HG02840 (cell line): ENCODE measurements at regions not wholly inside any gene's neighbourhood (a gene's known extent, or its start where the extent isn't known, plus 50 kb on each side); places are given as distances from the start of the nearest gene placed in this dataset.
"Not testable (repeated sequence)": the region's sequence is repeated elsewhere in the genome, so short reads cannot be mapped to it uniquely, and the experiment has no call there.

Experiments used
- ATAC-seq: cut with Tn5 transposase; IDR thresholded peaks from one replicate; pipeline ENCODE4 v1.9.1; 2021; ENCODE audit warnings: mild to moderate bottlenecking, moderate library complexity, moderate number of reproducible peaks; ENCODE audit not compliant: unreplicated experiment, low FRiP score

- no peak for ATAC-seq
Observed at GRCh38 chr12:92378682-92379479, 233.2 kb upstream of the BTG1 start.

DNA sequence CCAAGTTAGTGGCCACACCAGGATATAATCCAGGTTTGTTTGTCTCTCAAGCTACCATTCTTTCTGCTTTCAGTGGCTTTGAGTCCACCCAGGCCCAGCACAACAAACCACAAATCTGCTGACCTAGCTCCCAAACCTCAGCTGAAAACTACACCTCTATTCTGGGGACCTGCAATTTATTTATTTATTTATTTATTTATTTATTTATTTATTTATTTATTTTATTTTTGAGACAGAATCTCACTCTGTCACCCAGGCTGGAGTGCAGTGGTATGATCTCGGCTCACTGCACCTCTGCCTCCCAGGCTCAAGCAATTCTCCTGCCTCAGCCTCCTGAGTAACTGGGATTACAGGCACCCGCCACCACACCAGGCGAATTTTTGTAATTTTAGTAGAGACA is 229.9 kb upstream of the BTG1 start:
- ATAC-seq, result not testable (repeated sequence)

DNA sequence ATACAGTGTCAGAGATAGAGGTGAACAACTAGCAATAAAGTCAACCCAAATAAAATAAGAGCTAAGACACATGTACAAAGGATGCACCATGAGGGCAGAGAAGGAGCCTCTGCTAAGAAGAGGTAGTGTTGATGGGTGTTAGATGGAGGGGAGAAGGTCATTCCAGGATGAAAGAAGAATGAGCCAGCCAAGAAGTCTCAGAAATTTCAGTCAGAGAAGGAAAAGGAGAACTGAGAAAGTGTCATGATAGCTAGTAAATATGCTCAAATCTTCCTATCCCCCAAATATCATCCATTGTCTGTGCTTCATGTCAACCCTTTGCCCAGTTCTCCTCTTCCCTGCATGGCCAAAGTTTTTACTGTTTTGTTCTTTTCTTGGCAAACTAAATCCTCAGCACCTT is 225.2 kb upstream of the BTG1 start:
- ATAC-seq, result no peak

DNA sequence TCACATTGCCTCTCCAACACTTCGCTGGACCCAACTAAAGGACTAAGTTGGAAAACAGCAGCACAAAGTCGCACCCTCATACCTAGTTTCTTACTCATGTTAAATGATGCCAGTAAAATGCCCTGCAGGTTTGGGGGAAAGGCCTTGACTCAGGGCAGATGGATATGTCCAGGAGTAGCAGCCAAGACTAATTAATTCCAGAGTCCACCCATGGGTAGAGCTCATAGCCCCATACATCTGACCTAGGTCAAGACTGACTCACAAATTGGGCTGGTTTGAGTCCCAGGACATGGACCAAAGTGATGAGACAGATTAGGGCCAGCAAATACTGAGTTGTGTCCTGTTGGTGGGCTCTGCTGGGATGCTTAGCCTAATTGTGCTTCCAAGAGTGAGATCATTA is 224.0 kb upstream of the BTG1 start:
- no peak for ATAC-seq

DNA sequence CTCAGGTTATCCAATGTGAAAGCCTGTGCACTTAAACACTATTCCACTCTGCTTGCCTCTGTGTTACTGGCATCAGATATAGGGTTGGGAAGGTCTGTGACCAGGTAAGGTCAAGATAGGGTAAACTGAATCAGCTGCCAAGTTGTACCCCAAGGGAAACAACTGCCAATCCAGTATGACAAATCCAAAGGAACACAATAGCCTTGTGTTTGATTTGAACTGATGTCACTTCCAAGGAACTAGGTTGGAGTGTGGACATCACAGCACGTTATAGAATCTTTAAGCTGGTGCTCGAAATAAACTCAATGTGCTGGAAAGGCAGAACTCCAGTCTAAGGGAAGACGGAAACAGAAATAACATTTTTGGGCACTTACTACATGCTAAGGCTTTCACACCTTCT is 223.4 kb upstream of the BTG1 start:
- ATAC-seq, result no peak

DNA sequence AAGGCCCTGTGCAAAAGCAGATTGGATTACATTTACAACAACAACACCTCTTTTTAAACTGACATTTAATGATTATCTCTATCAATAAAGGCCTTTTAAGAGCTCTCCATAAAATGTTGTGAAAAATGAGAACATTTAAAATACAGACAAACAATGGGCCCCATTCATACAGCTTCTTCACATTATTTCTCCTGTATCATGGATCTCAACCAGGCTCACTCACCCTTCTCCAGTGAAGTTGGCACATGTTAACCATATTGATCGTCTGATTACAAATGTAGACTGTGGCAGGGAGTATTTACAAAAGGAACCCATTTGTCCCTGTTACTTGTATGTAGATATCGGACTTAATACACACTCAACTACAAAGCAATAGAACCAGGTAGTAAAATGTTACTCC is 220.2 kb upstream of the BTG1 start:
- ATAC-seq, result no peak

DNA sequence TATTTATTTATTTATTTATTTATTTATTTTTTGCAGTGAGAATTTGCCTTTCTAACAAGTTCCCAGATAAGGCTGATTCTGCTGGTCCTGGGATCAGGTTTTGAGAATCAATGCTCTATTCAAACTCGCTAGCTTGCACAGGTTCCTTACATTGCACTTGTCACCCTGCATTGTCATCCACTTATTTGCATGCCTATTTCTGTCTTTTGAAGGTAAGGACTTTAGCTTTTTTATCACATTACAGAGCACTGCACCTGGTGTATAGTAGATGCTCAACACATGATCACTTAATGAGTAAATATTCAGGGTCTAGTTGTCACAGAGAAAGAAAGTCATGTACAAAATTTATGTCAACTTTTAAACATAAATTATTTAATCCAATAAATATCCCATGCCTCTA is 219.7 kb upstream of the BTG1 start:
- no peak for ATAC-seq

GRCh38 chr12:92363295-92364146 is 217.9 kb upstream of the BTG1 start:
- ATAC-seq, result peak; percentile 61

DNA sequence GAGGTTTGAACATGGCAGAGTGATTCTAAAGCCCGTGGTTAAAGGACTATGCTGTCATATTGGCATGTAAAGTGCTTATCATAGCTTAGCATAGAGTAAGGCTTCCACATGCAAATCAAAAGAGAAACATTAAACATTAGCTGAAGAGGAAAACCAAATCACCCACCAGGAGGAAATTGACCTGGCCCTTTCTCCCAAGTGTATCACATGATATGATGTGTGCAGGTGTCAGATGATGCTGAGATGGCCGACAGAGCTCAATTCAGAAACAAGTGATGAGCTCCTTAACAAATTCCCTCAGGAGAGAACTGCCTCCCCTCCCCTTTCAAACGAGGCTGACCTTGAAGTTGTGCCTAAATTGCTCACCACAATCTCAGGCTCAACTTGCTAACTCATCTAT is 217.1 kb upstream of the BTG1 start:
- peak; percentile 51 for ATAC-seq

DNA sequence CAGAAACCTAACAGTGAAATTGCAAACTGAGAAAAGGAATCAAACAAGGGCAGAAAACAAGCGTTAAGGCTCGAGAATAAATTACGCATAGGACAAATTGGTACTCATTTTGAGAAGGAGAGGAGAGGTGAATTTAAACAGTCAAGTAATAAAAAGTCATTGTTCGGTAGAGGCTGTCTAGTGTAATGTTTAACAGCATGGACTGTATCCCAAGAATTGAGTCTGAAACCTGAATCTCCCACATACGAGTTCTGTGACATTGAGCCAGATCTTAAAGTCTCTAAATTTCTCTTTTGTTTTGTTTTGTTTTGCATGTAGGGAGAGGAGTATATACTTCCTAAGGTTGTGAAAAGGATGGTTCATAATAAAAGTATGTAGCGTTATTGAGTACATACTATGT is 216.5 kb upstream of the BTG1 start:
- ATAC-seq, result no peak

GRCh38 chr12:92360543-92360942 is 214.9 kb upstream of the BTG1 start:
- no peak for ATAC-seq

- no peak for ATAC-seq
Observed at GRCh38 chr12:92359581-92360209, 214.0 kb upstream of the BTG1 start.

DNA sequence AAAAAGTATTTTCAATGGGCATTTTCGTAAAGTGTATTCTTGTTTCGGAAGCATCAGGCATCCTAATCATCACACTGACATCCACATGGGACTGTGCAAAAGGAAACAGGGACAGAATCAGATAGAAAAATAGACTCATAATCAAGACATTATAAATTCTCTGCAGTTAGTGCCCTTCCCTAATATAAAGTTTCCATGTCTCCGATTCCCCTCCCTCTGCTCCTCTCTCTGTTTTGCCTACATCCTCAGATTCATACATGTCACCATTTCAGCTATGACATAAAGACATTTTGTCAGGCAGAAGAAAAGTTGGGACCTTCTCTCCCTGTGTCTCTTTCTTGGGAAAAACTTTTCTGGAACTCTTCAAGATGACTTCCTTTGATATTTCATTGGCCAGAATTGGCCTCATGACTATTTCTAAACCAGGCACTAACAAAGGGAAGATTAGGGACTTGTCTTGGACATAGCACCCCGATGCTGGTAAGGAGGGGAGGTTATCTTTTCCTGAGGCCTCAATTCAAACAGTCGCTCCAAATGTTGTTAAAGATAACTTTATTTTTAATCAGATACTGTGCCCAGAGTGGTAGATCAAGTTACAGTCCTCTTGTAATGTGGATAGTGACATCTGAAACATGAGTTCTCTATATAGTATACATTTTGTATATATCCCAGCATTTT is 212.1 kb upstream of the BTG1 start:
- ATAC-seq, result no peak

DNA sequence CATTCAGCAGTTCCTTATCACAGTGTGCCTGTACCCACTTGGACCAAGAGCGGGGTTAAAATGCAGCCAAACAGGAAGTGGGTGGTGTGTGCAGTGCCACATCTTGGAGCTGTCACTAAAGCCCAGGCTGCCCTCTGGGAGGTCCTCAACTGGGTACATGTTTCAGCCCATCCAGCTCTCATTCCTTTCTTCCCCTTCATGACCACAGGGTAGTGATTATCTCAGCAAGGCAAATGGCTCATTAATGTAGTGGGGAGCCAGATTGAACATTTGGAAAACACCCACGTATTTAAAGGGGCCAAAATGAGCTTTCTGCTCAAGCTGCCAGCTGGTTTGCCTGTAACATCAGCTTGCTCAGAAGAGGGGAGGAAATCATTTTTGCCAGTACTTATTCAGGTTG is 210.8 kb upstream of the BTG1 start:
- ATAC-seq, result no peak

DNA sequence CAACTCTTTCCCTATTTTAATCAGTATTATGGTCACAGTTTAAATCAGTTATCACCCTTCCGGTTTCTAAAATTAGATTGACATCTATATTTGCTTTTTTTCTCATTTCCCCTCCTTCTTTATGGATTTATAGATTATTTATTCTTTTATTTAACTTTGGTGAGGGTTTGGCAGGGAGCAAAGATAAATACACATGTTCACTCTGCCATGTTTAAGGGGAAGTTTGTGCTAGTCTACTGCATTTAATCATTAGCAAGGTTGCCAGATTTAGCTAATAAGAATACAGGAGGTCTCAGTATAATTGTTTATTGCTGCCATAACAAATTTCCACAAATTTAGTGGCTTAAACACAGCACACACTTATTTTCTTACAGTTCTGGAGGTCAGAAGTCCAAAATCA is 204.0 kb upstream of the BTG1 start:
- ATAC-seq, result no peak

- no peak for ATAC-seq
Observed at GRCh38 chr12:92342574-92342973, 196.9 kb upstream of the BTG1 start.

DNA sequence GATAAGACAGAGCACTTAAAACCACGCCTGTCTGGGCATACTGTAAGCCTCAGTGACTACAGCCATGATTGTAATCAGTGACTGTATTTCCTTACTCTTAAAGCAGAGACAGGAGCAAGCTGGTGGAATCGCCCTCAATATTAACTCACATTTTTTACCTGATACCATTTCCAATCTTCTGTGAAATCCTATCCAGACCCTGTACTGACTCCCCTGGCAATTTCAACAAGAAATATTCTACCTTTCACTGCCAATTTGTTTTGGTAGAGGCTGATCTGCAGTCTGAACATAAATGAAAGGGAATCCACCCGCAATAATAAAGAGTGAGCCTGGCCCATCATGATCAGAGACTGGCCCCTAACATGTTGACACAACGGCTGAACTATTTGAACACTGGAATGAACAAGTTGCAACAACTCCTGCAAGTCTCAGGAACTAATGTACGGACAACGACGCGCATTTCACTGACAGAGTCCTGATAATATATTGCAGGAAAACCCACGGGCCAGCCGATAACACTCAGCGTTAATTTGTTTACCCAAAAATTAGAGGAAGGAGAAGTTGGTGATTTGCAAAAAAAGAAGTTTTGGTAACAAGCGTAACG is 195.5 kb upstream of the BTG1 start:
- no peak for ATAC-seq

DNA sequence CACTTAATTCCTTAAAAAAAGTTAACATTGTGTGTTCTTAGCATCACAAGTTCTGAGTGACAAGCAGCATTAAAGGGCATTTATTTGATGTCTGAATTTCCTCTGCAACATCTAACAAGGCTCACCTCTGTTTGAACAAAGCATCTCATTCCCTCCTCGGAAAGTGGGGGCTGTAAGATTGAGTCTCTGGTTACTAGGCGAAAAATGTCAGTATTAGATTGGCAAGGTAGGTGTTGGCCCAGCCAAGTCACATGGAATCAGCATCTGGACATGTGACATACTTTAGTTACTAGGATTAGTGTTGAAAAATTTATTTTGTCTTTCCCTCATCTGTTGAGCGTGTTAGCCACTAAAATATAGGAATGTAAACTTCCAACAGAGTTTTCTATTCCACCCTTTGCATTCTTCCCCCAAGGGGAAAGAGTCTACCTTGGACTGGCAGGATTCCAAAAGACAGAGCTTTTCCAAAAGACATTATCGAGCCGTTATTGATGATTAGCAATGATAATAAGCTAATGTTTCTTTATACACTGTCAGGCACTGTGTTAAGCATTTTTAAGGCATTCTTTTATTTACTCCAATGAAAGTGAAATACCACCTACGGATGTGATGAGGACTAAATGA is 194.9 kb upstream of the BTG1 start:
- ATAC-seq, result no peak

DNA sequence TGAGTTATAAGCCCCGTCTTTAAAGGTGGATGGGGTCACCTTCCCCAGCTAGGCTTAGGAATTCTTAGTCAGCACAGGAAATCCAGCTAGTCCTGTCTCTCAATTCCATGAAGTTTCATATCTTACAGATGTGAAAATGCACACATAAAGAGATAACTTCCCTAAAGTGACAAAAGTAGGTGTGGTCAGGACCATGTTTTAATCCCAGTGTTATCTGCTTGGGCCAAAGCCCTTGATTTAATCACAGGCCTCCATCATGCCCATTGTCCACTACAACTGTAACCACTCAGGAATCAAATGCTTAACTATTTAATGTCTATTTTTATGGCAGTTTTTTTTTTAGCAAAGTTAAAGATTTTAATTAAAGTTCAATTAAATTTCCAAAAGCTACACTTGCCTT is 194.4 kb upstream of the BTG1 start:
- ATAC-seq, result no peak

- no peak for ATAC-seq
Observed at GRCh38 chr12:92339198-92339821, 193.7 kb upstream of the BTG1 start.
